Glomerular visceral epithelial cell (primary cell): ENCODE measurements at regions not wholly inside any gene's neighbourhood (a gene's known extent, or its start where the extent isn't known, plus 50 kb on each side); places are given as distances from the start of the nearest gene placed in this dataset.

Experiments used
- DNase-seq: peaks from one replicate; pipeline ENCODE4 v3.0.0-alpha.2; 2016; ENCODE audit errors: extremely low spot score

GRCh38 chr16:77662246-77662645 is 60.1 kb upstream of the NUDT7 start:
- no peak for DNase-seq

DNA sequence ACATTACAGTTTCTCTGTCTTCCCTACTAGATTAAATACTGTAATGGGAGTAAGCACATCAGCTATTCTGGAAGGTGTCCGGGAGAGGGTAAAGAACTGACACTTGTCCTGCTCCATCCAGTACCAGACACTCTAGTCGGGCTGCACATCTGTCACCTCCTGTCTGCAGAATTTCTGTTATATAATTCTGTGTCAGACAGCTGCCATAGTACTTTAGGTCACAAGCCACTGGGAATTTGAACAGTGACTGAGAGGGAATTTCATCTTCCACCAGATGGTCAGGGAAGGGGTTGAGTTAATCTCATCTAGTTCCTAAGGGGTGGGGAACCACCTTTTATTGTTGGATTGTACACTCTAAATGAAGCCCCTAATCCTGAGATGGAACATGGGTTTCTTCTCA is 58.6 kb upstream of the NUDT7 start:
- no peak for DNase-seq

DNA sequence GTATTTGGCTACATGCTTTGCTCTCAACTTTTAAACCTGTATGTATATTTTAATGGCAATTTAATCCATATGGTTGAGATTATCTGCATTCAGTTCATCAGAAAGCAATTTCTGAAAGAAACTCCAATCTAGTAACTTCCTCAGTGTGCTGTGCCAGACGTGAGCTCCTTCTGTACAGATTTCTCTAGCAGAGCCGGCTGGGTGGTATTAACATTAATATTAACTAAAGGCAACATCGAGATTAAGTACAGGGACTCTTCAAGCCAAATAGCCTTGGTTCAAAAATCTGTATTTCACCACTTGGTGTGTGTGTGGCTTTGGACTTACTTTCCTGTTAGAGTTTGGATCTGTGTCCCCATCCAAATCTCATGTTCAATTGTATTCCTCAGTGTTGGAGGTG is 55.5 kb upstream of the NUDT7 start:
- DNase-seq, result no peak

DNA sequence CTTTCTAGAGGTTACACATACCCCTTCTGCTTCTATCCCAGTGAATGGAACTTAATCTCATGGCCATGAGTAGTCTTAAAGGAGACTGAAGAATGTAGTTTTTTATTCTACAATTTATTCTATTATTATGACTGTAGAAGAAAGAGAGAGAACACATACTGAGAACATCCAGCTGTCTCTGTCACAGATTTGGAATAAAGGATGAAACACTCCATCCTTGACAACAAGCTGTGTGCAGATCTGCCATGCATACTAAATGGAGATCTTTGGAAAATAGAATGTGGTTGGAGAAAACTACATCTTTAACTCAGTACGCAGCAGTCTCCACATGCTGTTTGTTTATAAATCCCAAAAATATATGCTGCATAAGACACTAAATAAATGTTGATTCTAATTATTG is 54.1 kb upstream of the NUDT7 start:
- DNase-seq, result no peak

GRCh38 chr16:77669057-77669456 is 53.3 kb upstream of the NUDT7 start:
- DNase-seq, result no peak
